Mucosa of rectum (tissue), 2 donors: ENCODE measurements at regions not wholly inside any gene's neighbourhood (a gene's known extent, or its start where the extent isn't known, plus 50 kb on each side); places are given as distances from the start of the nearest gene placed in this dataset.

Source experiments
- H3K27ac ChIP-seq, 2 donors: one replicate each; pipeline ENCODE4 v1.7.0; 2013; ENCODE audit warnings: inconsistent platforms in 2 of 2, low read depth in 2 of 2, low read length in 2 of 2
- H3K27me3 ChIP-seq, 2 donors: one replicate each; pipeline ENCODE4 v1.7.0; 2013; ENCODE audit warnings: low read length in 2 of 2; ENCODE audit not compliant: control insufficient read depth in 2 of 2, insufficient read depth in 2 of 2
- H3K36me3 ChIP-seq, 2 donors: one replicate each; pipeline ENCODE4 v1.7.0; 2013; ENCODE audit warnings: low read length in 2 of 2; ENCODE audit not compliant: control insufficient read depth in 2 of 2, insufficient read depth in 2 of 2
- H3K4me1 ChIP-seq, 2 donors: one replicate each; pipeline ENCODE4 v1.7.0; 2013; ENCODE audit warnings: low read length in 2 of 2, mild to moderate bottlenecking in 1 of 2; ENCODE audit not compliant: control insufficient read depth in 2 of 2, insufficient read depth in 2 of 2
- H3K4me3 ChIP-seq, 2 donors: one replicate each; pipeline ENCODE4 v1.7.0; 2013; ENCODE audit warnings: low read length in 2 of 2
- H3K9ac ChIP-seq, 2 donors: one replicate each; pipeline ENCODE4 v1.7.0; 2013; ENCODE audit warnings: low read length in 2 of 2, low read depth in 1 of 2, mild to moderate bottlenecking in 1 of 2
- H3K9me3 ChIP-seq, 2 donors: one replicate each; pipeline ENCODE4 v1.7.0; 2013; ENCODE audit warnings: low read length in 2 of 2; ENCODE audit not compliant: control insufficient read depth in 2 of 2
- donor health status: healthy.
- donor health status: Normal muscosa, but diverticular disease.

GRCh38 chr4:3832536-3833220 is 66.5 kb downstream of the ADRA2C start:
- no peaks in the 10 kb centered on the region for H3K27me3 ChIP-seq
- no peak overlapping the region for H3K4me3 ChIP-seq
- H3K27ac ChIP-seq = no peak overlapping the region
- no peaks in the 10 kb centered on the region for H3K9me3 ChIP-seq
- peaks cover 0 to 5% of the 10 kb centered on the region in 2 donors for H3K4me1 ChIP-seq
- no peak overlapping the region for H3K9ac ChIP-seq
- H3K36me3 ChIP-seq = no peaks in the 10 kb centered on the region

GRCh38 chr4:3833326-3833989 is 67.3 kb downstream of the ADRA2C start:
- H3K9ac ChIP-seq = no peak overlapping the region
- H3K9me3 ChIP-seq = no peaks in the 10 kb centered on the region
- H3K27me3 ChIP-seq = no peaks in the 10 kb centered on the region
- H3K4me3 ChIP-seq = no peak overlapping the region
- H3K4me1 ChIP-seq = no peaks in the 10 kb centered on the region
- no peak overlapping the region for H3K27ac ChIP-seq
- H3K36me3 ChIP-seq = no peaks in the 10 kb centered on the region

GRCh38 chr4:3834186-3834662 is 68.0 kb downstream of the ADRA2C start:
- Histone ChIP-seq H3K9me3 (no peaks in the 10 kb centered on the region), H3K36me3 (no peaks in the 10 kb centered on the region), H3K27ac (no peak overlapping the region), H3K4me3 (no peak overlapping the region), H3K4me1 (no peaks in the 10 kb centered on the region), H3K27me3 (no peaks in the 10 kb centered on the region), H3K9ac (no peak overlapping the region)

GRCh38 chr4:3834663-3835521 is 68.7 kb downstream of the ADRA2C start:
- Histone ChIP-seq H3K4me1 (no peaks in the 10 kb centered on the region), H3K4me3 (no peak overlapping the region), H3K36me3 (no peaks in the 10 kb centered on the region), H3K27ac (no peak overlapping the region), H3K9ac (no peak overlapping the region), H3K9me3 (no peaks in the 10 kb centered on the region), H3K27me3 (no peaks in the 10 kb centered on the region)

- H3K9ac ChIP-seq = no peak overlapping the region
- H3K27ac ChIP-seq = no peak overlapping the region
- H3K36me3 ChIP-seq = no peaks in the 10 kb centered on the region
- no peaks in the 10 kb centered on the region for H3K9me3 ChIP-seq
- no peaks in the 10 kb centered on the region for H3K27me3 ChIP-seq
- H3K4me3 ChIP-seq = no peak overlapping the region
- H3K4me1 ChIP-seq = no peaks in the 10 kb centered on the region
Observed at GRCh38 chr4:3835527-3836405, 69.6 kb downstream of the ADRA2C start.

- no peak overlapping the region for H3K4me3 ChIP-seq
- no peak overlapping the region for H3K27ac ChIP-seq
- H3K9me3 ChIP-seq = no peaks in the 10 kb centered on the region
- H3K9ac ChIP-seq = no peak overlapping the region
- no peaks in the 10 kb centered on the region for H3K36me3 ChIP-seq
- no peaks in the 10 kb centered on the region for H3K27me3 ChIP-seq
- H3K4me1 ChIP-seq = no peaks in the 10 kb centered on the region
Observed at GRCh38 chr4:3836406-3836755, 70.2 kb downstream of the ADRA2C start.

GRCh38 chr4:3836756-3837601 is 70.8 kb downstream of the ADRA2C start:
- no peak overlapping the region for H3K27ac ChIP-seq
- no peak overlapping the region for H3K9ac ChIP-seq
- no peak overlapping the region for H3K4me3 ChIP-seq
- H3K27me3 ChIP-seq = no peaks in the 10 kb centered on the region
- no peaks in the 10 kb centered on the region for H3K36me3 ChIP-seq
- H3K9me3 ChIP-seq = no peaks in the 10 kb centered on the region
- H3K4me1 ChIP-seq = no peaks in the 10 kb centered on the region

- H3K27ac ChIP-seq = no peak overlapping the region
- no peaks in the 10 kb centered on the region for H3K9me3 ChIP-seq
- H3K27me3 ChIP-seq = peaks cover 0 to 3% of the 10 kb centered on the region in 2 donors
- no peaks in the 10 kb centered on the region for H3K36me3 ChIP-seq
- no peak overlapping the region for H3K4me3 ChIP-seq
- H3K4me1 ChIP-seq = no peaks in the 10 kb centered on the region
- H3K9ac ChIP-seq = no peak overlapping the region
Observed at GRCh38 chr4:3838437-3839380, 72.5 kb downstream of the ADRA2C start.
